ENCODE measurements at regions not wholly inside any gene's neighbourhood (a gene's known extent, or its start where the extent isn't known, plus 50 kb on each side); places are given as distances from the start of the nearest gene placed in this dataset.
"Not testable (repeated sequence)": the region's sequence is repeated elsewhere in the genome, so short reads cannot be mapped to it uniquely, and the experiment has no call there.

- DNase-seq = no peak
These were observed 87.3 kb upstream of the NAMPT start for GRCh38 chr7:106372126-106372525.

- no peak for DNase-seq
These were observed 86.8 kb upstream of the NAMPT start for GRCh38 chr7:106371629-106372028.

GRCh38 chr7:106370542-106370941, 85.8 kb upstream of the NAMPT start:
- no peak for DNase-seq

GRCh38 chr7:106369816-106370215, 85.0 kb upstream of the NAMPT start:
- DNase-seq = no peak

- peak; percentile 13 for DNase-seq
These were observed 84.6 kb upstream of the NAMPT start for GRCh38 chr7:106369352-106369751.

- DNase-seq = no peak
These were observed 82.9 kb upstream of the NAMPT start for GRCh38 chr7:106367664-106368063.

GRCh38 chr7:106367018-106367420, 82.2 kb upstream of the NAMPT start:
- DNase-seq = peak; percentile 48

- no peak for DNase-seq
These were observed 80.6 kb upstream of the NAMPT start for GRCh38 chr7:106365252-106366005.

GRCh38 chr7:106362507-106362906, 77.7 kb upstream of the NAMPT start:
- not testable (repeated sequence) for DNase-seq

GRCh38 chr7:106358103-106358663, 73.4 kb upstream of the NAMPT start:
- DNase-seq = no peak

GRCh38 chr7:106357675-106358074, 72.9 kb upstream of the NAMPT start:
- no peak for DNase-seq

- peak; percentile 2 for DNase-seq
These were observed 70.0 kb upstream of the NAMPT start for GRCh38 chr7:106354822-106355221.

GRCh38 chr7:106353944-106354343, 69.2 kb upstream of the NAMPT start:
- DNase-seq = no peak

- DNase-seq = no peak
These were observed 63.4 kb upstream of the NAMPT start for GRCh38 chr7:106348231-106348630.

- no peak for DNase-seq
These were observed 62.5 kb upstream of the NAMPT start for GRCh38 chr7:106347229-106347833.

GRCh38 chr7:106346678-106347217, 62.0 kb upstream of the NAMPT start:
- no peak for DNase-seq

GRCh38 chr7:106346167-106346677, 61.4 kb upstream of the NAMPT start:
- DNase-seq = no peak

- no peak for DNase-seq
These were observed 60.8 kb upstream of the NAMPT start for GRCh38 chr7:106345421-106346166.

- no peak for DNase-seq
These were observed 60.1 kb upstream of the NAMPT start for GRCh38 chr7:106344861-106345260.

- DNase-seq = no peak
These were observed 59.4 kb upstream of the NAMPT start for GRCh38 chr7:106344211-106344610.

- DNase-seq = not testable (repeated sequence)
These were observed 57.3 kb upstream of the NAMPT start for GRCh38 chr7:106342049-106342448.

GRCh38 chr7:106340247-106340596, 55.4 kb upstream of the NAMPT start:
- not testable (repeated sequence) for DNase-seq

Measured in NCI-H82 (cell line).